Peyer's patch (tissue), 4 donors: ENCODE measurements at regions not wholly inside any gene's neighbourhood (a gene's known extent, or its start where the extent isn't known, plus 50 kb on each side); places are given as distances from the start of the nearest gene placed in this dataset.

Experiments used
- DNase-seq, 3 donors: peaks; one replicate each; pipeline ENCODE4 v3.0.0-alpha.2; 2017 to 2019
- H3K27ac ChIP-seq, 4 donors: fragments of 200-600 bp; sonication (generic); one replicate each; pipeline ENCODE4 v1.5.1; 2016 to 2019
- H3K27me3 ChIP-seq, 2 donors: fragments of 200-600 bp; sonication (generic); one replicate each; pipeline ENCODE4 v1.5.1; 2019
- H3K36me3 ChIP-seq, 3 donors: fragments of 200-600 bp; sonication (generic); one replicate each; pipeline ENCODE4 v1.5.1; 2016 to 2019
- H3K4me1 ChIP-seq, 4 donors: fragments of 200-600 bp; sonication (generic); one replicate each; pipeline ENCODE4 v1.5.1; 2016 to 2019
- H3K4me3 ChIP-seq, 4 donors: fragments of 200-600 bp; sonication (generic); 1 replicate in 3 of 4; 2 replicates in 1 of 4; pipeline ENCODE4 v1.5.1; 2016 to 2019; ENCODE audit warnings: mild to moderate bottlenecking in 1 of 4
- H3K9me3 ChIP-seq, 4 donors: fragments of 200-600 bp; sonication (generic); one replicate each; pipeline ENCODE4 v1.5.1; 2016 to 2019; ENCODE audit warnings: mild to moderate bottlenecking in 1 of 4
- CTCF ChIP-seq, 6 experiments: fragments of 450-650 bp in 4 of 6; fragments of 200-600 bp in 2 of 6; sonication (generic) in 1 of 6; IDR thresholded peaks; one replicate each; pipeline ENCODE4 v1.5.1; 2017 to 2019; ENCODE audit warnings: antibody characterized with exemption in 6 of 6, mild to moderate bottlenecking in 3 of 6, moderate library complexity in 1 of 6
- POLR2A ChIP-seq, 2 donors: fragments of 450-650 bp; IDR thresholded peaks; one replicate each; pipeline ENCODE4 v1.5.1; 2017; ENCODE audit warnings: antibody characterized with exemption in 2 of 2, mild to moderate bottlenecking in 2 of 2, moderate library complexity in 2 of 2

- Histone ChIP-seq H3K27ac (no peak overlapping the region), H3K36me3 (no peaks in the 10 kb centered on the region), H3K4me3 (no peak overlapping the region), H3K27me3 (no peaks in the 10 kb centered on the region), H3K4me1 (no peaks in the 10 kb centered on the region), H3K9me3 (no peaks in the 10 kb centered on the region)
- DNase-seq, result no peak
- TF ChIP-seq POLR2A (IDR thresholded peaks at IDR 0.05), result no peak
- TF ChIP-seq CTCF (IDR thresholded peaks at IDR 0.05), result no peak
Observed at GRCh38 chr14:98544174-98544573, 727.8 kb downstream of the BCL11B start.

DNA sequence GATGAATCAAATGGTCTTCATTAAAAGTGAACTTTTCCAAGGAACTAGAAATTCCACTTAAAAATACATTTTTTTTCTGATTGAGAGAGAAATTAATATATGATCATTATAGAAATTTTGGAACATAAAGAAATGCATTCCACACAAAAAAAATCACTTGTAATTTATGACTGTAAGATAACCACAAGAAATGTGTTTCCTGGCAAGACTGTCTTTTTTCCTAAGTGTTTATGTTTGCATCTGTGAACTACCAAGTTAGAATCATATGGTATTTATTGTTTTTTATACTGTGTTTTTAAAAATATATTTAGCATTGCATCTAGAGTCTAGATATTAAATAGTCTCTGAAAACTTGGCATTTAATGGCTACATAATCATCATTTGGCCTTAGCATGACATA, 726.8 kb downstream of the BCL11B start:
- TF ChIP-seq CTCF (IDR thresholded peaks at IDR 0.05) (no peak), POLR2A (IDR thresholded peaks at IDR 0.05) (no peak)
- H3K9me3 ChIP-seq, result no peaks in the 10 kb centered on the region
- H3K36me3 ChIP-seq, result no peaks in the 10 kb centered on the region
- H3K27ac ChIP-seq, result no peak overlapping the region
- DNase-seq, result no peak
- no peaks in the 10 kb centered on the region for H3K27me3 ChIP-seq
- H3K4me3 ChIP-seq, result no peak overlapping the region
- H3K4me1 ChIP-seq, result no peaks in the 10 kb centered on the region

- no peaks in the 10 kb centered on the region for H3K9me3 ChIP-seq
- TF ChIP-seq POLR2A (IDR thresholded peaks at IDR 0.05) (no peak), CTCF (IDR thresholded peaks at IDR 0.05) (no peak)
- H3K4me1 ChIP-seq, result no peaks in the 10 kb centered on the region
- DNase-seq, result no peak
- no peaks in the 10 kb centered on the region for H3K36me3 ChIP-seq
- no peaks in the 10 kb centered on the region for H3K27me3 ChIP-seq
- no peak overlapping the region for H3K27ac ChIP-seq
- H3K4me3 ChIP-seq, result no peak overlapping the region
Observed at GRCh38 chr14:98548071-98548686, 723.8 kb downstream of the BCL11B start.

GRCh38 chr14:98551028-98551427, 721.0 kb downstream of the BCL11B start:
- Histone ChIP-seq H3K4me3 (no peak overlapping the region), H3K27ac (no peak overlapping the region), H3K27me3 (no peaks in the 10 kb centered on the region), H3K4me1 (no peaks in the 10 kb centered on the region), H3K9me3 (no peaks in the 10 kb centered on the region), H3K36me3 (no peaks in the 10 kb centered on the region)
- no peak for DNase-seq
- TF ChIP-seq CTCF (IDR thresholded peaks at IDR 0.05), result no peak
- no peak for TF ChIP-seq POLR2A (IDR thresholded peaks at IDR 0.05)

DNA sequence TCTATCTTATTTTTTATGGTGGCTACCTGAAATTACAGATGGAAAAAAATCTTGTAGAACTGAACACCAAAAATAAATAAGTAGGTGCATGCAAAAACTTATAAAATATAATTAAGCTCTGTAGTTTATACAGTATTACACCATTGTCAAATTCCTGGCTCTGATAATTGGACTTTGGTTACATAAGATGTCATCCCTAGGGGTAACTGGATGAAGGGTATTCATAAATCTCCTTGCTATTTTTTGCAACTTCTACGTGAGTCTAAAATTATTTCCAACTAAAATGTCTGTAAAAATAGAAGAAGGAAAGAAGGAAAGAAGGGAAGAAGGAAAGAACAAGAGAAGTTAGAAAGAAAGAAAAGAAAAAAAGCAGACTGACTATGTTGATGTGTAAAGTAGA, 716.6 kb downstream of the BCL11B start:
- H3K4me1 ChIP-seq, result no peaks in the 10 kb centered on the region
- TF ChIP-seq CTCF (IDR thresholded peaks at IDR 0.05), result no peak
- no peak for TF ChIP-seq POLR2A (IDR thresholded peaks at IDR 0.05)
- no peaks in the 10 kb centered on the region for H3K9me3 ChIP-seq
- no peak for DNase-seq
- H3K4me3 ChIP-seq, result no peak overlapping the region
- H3K27ac ChIP-seq, result no peak overlapping the region
- H3K27me3 ChIP-seq, result no peaks in the 10 kb centered on the region
- H3K36me3 ChIP-seq, result no peaks in the 10 kb centered on the region

- Histone ChIP-seq H3K9me3 (no peaks in the 10 kb centered on the region), H3K27ac (no peak overlapping the region), H3K4me3 (no peak overlapping the region), H3K27me3 (no peaks in the 10 kb centered on the region), H3K36me3 (no peaks in the 10 kb centered on the region), H3K4me1 (no peaks in the 10 kb centered on the region)
- no peak for DNase-seq
- TF ChIP-seq POLR2A (IDR thresholded peaks at IDR 0.05) (no peak), CTCF (IDR thresholded peaks at IDR 0.05) (no peak)
Observed at GRCh38 chr14:98564006-98564405, 708.0 kb downstream of the BCL11B start.
